HG02870 (cell line): ENCODE measurements at regions not wholly inside any gene's neighbourhood (a gene's known extent, or its start where the extent isn't known, plus 50 kb on each side); places are given as distances from the start of the nearest gene placed in this dataset.

Source experiments
- ATAC-seq: cut with Tn5 transposase; IDR thresholded peaks from one replicate; pipeline ENCODE4 v1.9.1; 2021; ENCODE audit warnings: mild to moderate bottlenecking, moderate library complexity; ENCODE audit not compliant: unreplicated experiment

DNA sequence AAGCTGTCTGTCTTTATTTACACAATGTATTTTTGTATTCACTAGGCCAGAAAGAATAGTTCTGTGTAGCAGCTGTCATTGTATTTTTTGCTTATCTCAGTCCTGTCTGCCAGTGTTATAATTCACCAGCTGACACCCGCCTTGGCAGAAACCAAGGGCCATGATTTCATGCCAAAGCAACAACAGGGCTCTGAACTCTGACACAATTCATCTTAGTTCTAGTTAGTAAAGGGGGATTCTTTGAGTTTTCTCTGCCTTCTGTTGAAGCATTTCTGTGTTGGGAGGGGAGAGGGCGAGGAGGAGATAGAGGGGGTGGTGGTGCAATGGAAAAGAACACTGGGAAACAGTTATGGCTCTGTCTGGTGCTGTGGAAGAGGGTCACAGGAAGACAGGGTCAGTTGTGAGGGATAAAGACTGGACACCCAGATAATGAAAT, 684.6 kb upstream of the MARCKS start:
- ATAC-seq, result no peak

DNA sequence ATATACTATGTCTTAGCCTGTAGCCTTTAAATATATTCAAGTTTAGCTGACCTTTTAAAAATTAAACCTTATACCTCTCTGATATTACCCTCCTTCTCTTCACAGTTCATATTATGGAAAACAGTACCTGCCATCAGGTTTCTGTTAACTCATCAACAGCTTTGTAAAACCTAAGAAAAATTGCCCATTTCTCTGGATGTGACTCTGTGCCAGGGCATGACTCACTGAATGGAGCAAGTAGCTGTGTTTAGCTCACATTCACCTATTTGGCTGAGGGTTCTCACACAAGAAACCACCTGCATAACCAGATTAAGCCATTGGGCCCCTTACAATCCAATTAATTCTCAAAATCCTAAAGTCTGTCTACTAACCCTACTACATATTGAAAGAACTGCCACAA, 678.8 kb upstream of the MARCKS start:
- ATAC-seq, result no peak

DNA sequence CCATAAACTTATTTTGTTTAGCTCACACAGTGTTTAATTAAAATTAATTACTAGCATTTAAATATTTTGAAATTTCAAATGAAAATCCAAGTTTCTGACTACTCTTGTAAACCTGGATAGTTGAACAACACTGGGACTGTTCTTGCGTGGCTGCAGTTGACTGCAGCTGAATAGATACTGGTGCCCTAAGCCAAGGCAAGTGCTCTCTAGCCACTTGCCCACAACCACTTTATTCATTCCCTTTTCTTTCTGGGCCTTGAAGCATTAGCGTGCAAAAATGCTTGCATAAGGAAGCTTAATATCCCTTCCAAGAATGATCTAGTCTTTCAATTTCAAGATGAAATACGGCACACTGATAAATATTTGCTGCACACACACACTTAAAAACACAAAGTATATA, 676.0 kb upstream of the MARCKS start:
- ATAC-seq, result no peak

DNA sequence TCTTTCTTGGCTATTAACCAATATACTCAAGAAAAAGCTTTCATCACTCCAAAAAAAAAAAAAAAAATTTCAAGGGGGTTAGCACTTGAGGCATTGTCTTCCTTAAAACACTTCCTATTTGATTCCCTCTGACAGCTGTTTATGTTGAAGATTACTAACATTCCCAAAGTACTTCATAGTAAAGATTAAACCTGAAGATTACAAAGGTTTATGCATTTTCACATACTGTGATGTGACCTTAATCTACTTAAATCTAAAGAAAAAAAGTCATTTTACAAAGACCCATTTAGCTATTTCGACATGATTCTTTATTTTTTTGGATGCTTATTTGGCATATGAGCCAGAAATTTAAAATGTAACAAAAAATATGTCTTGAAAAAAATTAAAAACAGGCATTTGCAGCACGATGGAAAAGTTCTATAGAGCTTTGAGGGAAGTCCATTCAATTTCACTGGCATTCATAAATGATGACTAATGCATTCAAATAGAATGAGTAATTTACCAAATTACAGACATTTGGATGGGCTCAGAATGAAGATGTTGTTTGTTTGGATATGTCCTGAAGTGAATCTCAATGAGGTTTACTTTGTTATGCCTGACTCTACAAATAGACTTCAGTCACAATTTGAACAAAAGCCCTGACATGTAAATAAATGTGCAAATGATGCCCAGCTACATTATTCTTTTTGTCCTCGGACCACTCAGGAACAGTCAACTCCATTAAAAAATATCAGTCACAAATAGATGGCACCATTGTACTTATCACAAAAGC, 674.6 kb upstream of the MARCKS start:
- ATAC-seq, result no peak

DNA sequence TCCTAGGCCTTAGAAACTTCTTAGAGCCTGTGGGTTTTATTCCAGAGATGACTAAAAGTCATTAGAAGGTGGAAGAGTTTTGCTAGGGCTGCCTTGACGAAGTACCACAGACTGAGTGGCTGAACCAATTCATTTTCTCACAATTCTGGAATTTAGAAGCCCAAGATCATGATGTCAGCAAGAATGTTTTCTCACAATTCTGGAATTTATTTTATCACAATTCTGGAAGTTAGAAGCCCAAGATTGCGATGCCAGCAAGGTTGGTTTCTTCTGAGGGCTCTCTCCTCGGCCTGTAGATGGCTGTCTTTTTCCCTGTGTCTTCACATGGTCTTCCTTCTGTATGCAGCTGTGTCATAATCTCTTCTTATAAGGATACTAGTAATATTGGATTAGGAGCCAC, 672.9 kb upstream of the MARCKS start:
- ATAC-seq, result no peak

DNA sequence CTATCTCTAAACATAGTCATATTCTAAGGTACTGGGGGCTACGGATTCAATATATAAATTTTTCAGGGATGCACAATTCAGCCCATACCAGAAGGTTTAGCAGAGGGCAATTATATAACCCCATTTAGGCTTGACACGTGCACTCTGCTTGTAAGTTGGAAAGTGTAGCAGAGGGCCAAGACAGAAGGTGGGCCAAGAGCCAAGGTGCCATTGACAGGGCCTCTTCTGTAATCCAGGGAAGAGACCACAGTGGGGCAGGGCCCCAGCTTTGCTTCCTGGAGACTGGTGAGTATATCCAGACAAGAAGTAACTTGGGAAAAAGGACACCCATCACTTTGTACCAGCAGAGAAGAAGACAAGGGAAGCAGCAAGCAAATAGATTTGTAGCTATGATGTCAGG, 672.4 kb upstream of the MARCKS start:
- ATAC-seq, result no peak

DNA sequence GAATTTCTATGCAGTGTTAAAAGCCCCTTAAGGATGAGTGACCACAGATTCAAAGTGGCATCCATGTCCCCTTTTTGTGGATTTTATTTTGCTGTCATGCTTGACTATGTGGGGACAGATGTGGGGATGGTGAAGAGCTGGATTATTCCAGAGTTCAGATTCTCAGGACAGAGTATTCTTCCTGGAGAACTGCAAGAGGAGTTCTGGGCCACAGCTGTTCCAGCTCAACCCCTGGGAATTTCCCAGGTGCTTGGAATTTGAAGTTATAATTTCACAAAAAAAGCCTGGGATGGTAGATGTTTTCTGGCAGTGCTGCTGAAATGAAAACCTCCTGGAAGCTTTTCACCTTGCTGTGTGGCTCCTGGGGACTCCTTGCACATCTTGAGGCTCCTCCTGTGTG, 671.8 kb upstream of the MARCKS start:
- ATAC-seq, result no peak

DNA sequence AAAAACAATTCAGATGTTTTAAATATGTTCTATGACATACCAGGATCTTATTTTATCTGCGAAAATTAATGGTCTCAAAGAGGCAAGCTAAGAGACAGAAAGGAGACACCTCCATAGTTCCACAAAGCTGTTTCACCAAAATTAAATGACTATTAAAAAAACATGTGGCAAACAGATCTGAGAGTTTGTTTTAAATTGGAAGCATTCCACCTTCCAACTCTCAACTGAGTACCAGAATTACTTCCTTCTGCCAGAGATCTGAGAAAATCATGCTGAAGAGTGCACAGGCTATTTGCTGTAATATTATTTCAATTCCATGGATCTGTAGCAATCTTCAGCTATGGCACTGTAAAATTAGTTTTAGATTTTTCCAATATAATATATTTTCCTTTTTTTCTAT, 669.5 kb upstream of the MARCKS start:
- ATAC-seq, result no peak

DNA sequence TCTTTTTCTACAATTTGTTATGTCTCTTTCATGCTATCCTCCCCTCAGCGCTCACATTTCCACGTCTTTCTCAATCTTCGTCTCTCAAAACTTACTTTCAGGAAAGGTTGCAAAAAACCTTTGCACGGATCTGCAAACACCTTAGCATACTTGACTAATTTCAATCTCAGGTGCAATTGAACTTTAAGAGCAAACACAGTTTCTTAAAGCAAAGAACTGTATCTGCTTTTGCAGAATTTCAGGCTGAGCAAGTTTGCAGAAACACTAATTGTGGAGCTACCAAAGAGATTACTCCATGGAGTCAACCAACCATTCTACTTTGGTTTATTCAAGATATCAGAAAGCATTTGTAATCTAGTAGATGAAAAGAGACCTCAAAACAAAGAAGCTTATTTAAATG, 668.2 kb upstream of the MARCKS start:
- ATAC-seq, result no peak

DNA sequence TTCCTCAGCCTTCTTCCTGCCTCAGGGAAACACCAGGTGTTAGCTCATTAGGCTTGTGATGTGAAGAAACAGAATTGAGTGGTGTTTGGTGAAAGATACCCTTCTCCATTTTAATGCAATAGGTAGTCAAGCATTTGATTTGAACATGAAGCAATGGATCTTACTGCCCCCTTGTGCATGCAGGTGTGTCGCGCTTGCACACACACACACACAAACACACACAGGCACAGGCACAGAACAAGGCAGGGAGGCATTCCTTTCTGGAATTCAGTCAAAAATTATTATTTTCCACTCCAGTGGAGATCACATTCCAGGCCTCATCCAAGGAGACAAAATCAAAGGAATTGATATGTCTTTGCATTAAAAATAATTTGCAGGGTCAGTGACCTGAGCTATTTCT, 667.0 kb upstream of the MARCKS start:
- ATAC-seq, result no peak

DNA sequence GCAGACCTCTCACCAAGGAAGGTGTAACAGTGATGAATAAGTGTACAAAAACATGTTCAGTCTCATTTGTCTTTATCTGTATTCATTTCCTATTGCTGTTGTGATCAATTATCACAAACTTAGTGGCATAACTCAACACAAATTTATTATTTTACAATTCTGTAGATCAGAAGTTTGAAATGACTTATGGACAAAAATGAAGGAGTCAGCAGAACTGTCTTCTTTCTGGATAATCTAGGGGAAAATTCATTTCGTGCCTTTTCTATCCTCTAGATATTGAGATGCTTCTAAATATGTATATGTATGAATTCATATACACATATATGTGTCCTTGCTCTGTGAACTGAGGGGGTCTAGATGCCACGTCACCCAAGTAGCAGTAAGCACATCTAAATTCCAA, 663.1 kb upstream of the MARCKS start:
- ATAC-seq, result no peak

DNA sequence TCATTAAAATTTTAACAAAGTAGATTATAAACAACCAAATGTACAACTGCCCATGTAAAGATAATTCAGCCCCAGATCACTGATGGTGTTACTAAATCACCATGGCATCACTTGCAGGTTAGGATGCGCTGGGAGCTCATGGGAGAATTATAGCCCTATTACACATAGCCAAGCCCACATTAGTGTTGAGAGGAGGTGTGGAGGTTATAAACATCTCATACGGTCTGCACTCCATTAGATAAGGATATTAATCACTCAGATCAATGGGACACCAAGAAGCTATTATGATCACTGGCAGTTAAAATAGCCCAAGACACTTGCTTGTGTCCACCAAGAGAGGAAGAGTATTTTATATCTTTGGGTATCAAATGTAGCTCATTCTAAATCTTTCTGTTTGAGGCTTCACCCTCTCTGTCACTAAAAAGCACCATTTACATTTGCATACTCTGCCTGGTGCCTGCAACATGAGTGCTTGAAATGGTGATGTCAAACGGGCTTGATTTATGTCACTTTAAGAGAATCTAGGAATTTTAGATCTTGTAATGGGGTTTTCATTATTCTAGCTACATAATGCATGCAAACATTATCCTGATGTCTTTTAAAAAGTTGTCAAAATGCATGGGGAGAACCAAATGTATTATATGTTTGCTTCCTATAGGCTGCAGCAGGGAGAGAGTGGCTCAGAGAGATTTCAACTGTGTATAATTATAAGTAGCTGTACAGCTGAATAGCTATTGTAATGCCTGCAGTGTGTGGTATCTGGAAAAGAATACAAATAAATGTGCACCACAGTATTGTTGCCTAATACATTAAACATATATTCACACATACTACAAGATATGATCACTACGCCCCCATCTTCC, 654.1 kb upstream of the MARCKS start:
- ATAC-seq, result no peak

DNA sequence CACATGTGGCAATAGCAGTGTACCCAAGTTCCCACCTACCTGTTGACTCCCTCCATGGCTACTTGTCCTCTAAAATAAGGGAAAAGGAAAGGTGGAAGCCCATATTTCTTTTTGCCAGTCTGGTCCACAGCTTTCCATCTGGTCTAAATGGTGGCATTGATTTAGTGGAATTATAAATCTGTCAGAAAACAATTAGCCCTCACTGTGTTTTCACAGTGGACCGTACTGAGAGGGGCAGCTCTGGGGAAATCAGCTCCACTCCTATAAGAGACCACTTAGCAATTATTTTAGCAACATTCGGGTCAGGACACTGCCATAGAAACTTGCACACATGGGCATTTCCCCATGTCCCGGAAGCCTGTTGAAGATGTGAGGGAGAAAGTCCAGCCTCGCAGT, 653.4 kb upstream of the MARCKS start:
- no peak for ATAC-seq

DNA sequence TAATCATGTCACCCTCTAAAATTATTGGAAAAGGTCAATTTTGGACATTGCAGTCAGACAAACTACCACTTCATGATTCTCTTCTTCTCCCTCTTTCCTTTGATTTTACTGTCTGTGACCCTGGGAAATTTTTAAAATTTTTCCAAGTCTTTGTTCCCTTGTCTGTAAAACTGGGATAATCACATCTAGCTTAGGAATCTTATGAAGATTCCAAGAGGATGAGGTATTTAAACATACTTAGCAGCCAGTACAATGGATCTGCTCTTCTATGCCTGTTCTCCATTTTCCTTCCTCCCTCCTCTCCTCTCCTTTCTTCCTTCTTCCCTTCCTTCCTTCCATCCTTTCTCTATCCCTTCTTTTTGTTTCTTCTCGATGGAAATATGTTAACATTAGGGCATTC, 651.6 kb upstream of the MARCKS start:
- ATAC-seq, result no peak

DNA sequence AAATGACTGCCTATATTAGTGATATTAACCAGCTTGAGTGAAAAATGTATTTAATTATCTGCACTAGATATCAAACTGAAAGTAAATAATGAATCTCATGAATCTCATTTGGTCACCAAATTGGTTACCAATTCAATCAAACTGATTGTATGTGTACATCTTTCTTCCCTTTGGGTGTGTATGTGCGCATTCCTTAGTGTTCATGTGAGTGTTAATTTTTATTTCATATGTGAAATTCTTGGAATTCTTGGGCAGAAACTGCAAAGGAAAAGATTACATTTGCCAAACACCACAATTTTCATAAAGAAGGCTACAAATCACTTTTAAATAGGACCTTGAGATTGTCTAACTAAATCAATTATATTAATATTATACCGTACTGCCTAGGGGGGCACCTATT, 648.4 kb upstream of the MARCKS start:
- no peak for ATAC-seq

DNA sequence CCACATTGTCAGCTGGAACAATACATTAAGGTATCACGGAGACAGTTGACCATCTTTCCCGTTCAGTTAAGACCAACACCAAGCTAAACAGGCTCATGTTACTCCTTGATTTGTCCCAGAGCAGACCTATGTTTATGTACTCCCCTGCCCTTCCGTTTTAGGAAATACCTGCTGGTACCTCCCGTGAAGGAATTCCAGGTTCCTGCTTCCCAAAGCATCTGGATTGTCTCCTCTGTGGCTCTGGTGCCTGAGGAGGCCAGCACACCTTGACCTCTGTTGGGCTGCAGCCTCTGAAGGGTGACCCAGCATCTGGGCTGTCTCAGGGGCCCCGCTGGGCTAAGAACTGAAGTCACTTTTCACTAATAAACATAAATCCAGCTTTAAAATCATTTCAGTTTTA, 647.8 kb upstream of the MARCKS start:
- no peak for ATAC-seq

DNA sequence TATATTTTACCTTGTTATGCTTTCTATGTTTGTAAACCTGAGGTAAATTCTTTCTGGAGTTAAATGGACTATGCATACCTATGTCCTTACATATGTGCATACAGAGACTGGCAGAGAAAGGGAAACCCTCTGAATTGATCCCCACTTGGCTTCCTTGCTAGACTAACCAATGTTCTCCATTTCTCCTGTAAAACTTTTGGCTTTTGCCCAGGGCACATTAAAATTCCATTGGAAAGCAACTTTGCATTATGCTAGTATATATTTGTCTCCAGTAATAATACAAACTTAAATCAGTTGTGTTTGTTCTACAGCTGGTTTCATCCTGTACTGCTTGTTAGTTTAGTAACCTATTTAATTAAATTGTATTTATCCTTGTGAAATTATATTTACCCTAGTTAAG, 646.0 kb upstream of the MARCKS start:
- ATAC-seq, result no peak

DNA sequence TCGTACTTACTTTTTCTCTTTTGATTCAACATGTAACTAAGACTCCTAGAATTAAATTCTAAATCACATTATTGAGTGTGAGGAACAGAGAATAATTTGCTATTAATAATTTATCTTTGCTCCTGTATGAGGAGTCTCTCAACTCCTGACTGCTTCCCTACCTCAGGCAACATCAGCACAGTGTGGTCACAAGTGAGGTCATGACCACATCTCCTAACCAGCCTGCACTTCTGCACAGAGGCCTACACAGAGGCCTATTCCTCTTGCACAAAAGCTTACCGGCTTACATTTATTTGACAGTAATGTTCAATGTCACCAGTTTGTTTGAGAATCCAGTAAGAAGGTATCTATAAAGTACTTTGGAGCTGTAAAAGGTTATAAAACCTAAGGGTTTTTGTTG, 637.4 kb upstream of the MARCKS start:
- ATAC-seq, result no peak

DNA sequence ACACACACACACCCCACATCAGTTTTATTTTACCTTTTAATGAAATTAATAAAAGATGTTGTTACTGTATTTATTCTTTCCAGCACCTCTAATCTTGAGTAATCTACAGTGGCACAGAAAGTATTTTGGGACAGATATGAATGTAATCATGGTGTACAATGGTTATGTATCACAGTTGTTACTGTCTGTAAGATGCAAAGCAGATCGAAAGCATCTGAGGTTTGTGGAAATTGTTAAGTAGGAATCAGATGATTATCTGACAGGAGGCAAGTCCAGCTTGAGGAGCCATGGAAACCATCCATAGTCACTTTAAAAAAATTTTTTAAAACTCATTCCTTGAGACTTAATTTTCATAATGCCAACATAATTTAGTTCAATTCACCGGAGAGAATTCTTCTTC, 636.3 kb upstream of the MARCKS start:
- no peak for ATAC-seq

DNA sequence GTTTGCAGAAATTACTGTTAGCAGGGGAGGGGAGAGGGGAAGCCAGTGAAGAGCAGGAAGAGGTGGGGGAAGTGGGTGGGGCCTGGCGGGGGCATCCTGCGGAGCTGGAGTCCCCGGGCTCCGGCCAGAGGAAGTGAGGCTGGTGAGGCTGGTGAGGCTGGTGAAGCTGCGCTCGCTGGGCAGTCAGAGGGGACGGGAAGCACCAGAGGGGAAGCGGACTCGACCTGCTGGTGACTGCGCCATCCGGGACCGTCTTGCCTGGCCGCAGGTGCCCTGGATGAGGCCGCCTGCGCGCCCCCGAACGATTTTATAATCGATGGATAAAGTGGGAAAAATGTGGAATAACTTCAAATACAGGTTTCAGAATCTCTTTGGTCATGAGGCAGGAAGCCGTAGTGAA, 635.3 kb upstream of the MARCKS start:
- ATAC-seq, result no peak

DNA sequence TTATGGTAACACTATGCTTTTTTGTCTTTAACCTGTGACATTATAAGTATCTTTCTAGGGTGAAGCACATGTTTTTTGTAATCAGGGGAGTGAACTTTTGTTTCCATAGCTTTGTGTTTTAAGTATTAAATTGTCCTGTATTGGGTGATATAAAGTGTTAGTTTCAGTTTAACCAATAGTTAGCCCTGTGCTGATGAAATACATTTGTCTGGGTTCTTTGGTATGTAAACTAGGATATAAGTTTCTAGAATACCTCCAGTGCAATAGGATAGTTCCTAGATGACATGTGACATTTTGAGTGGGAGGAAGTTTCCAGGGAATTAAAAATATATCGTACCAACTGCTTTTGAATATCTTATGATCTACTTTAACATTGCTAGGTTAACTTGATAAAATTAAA, 611.0 kb upstream of the MARCKS start:
- ATAC-seq, result no peak

DNA sequence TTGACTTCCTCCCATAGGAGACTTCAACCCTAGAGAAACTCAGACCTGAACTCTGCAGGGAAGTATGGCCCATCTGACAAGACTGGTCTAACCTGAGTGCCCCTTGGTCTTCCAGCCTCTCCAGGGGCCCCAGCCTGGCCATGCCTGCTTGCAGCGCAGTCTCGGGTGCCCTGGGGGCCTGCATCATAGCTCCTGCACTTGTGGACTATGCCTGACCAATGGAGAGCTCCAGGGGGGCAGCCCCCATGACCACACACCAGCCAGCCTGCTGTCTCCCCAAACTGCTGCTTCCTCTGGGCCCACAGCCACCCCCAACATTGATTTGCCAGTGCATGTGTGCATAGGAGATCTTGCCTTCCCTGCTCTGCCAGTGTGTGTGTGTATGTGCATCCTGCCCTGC, 608.6 kb upstream of the MARCKS start:
- no peak for ATAC-seq
